Heart left ventricle (tissue), 13 donors: ENCODE measurements at regions not wholly inside any gene's neighbourhood (a gene's known extent, or its start where the extent isn't known, plus 50 kb on each side); places are given as distances from the start of the nearest gene placed in this dataset.

Experiments
- POLR2A ChIP-seq, 2 donors: fragments of 450-650 bp; IDR thresholded peaks; one replicate each; pipeline ENCODE4 v1.6.1; 2017; ENCODE audit warnings: antibody characterized with exemption in 2 of 2, mild to moderate bottlenecking in 2 of 2, moderate library complexity in 2 of 2
- TF ChIP-seq, protein P1 (sequence below), 12 donors: fragments of 200-600 bp; sonication (generic) in 4 of 12; IDR thresholded peaks; one replicate each; pipeline versions ENCODE4 v1.5.0 to v1.8.0; 2018 to 2022; ENCODE audit warnings: antibody characterized with exemption in 12 of 12, mild to moderate bottlenecking in 5 of 12
- donor health status: ischemic (EF 13 %, LVEDD 7.1; RV severe dilation, severe dysfunction).
- donor health status: DM: no; HTN: yes; CAD: no.
- donor health status: DM: no; HTN: no; CAD: no.
- donor health status: ischemic (EF 25% LVEDD 6.9; RV normal size, moderate dysfunction).
- donor health status: ischemic (EF 25% LVEDD 5.7; RV mildly dilated, moderate dysfunction).
- donor health status: ischemic (EF 35%, LVEDD 5.7; RV mildly dilated, moderate dysfunction).
- donor health status: nonischemic (EF 11% LVEDD 7.7; RV severe dilation, severe dysfunction).
- donor health status: DM: yes; HTN: yes; CAD: no.
- donor health status: PGD.
- donor health status: ischemic (EF 29% LVEDD 5.4; RV normal size, mild dysfunction).
- donor health status: nonischemic (EF 23%, LVEDD 6.1; RV moderate dilation, normal function).

GRCh38 chr7:142439739-142440138, 181.9 kb upstream of the PRSS58 start:
- TF ChIP-seq, protein P1, sequence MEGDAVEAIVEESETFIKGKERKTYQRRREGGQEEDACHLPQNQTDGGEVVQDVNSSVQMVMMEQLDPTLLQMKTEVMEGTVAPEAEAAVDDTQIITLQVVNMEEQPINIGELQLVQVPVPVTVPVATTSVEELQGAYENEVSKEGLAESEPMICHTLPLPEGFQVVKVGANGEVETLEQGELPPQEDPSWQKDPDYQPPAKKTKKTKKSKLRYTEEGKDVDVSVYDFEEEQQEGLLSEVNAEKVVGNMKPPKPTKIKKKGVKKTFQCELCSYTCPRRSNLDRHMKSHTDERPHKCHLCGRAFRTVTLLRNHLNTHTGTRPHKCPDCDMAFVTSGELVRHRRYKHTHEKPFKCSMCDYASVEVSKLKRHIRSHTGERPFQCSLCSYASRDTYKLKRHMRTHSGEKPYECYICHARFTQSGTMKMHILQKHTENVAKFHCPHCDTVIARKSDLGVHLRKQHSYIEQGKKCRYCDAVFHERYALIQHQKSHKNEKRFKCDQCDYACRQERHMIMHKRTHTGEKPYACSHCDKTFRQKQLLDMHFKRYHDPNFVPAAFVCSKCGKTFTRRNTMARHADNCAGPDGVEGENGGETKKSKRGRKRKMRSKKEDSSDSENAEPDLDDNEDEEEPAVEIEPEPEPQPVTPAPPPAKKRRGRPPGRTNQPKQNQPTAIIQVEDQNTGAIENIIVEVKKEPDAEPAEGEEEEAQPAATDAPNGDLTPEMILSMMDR (IDR thresholded peaks at IDR 0.05): no peak
- no peak for TF ChIP-seq POLR2A (IDR thresholded peaks at IDR 0.05)
